Mesenchymal stem cell (in vitro differentiated cells and primary cell): ENCODE measurements at regions not wholly inside any gene's neighbourhood (a gene's known extent, or its start where the extent isn't known, plus 50 kb on each side); places are given as distances from the start of the nearest gene placed in this dataset.

Source experiments
- DNase-seq: peaks from one replicate; pipeline ENCODE4 v3.0.0-alpha.2; 2013
- H2AFZ ChIP-seq: one replicate; pipeline ENCODE4 v1.6.1; 2013; ENCODE audit warnings: low read depth, mild to moderate bottlenecking, control low read depth, inconsistent platforms, low read length, moderate library complexity
- H2AK5ac ChIP-seq: 2 replicates; pipeline ENCODE4 v1.6.1; 2013; ENCODE audit warnings: low read length, moderate library complexity, mild to moderate bottlenecking, inconsistent platforms; ENCODE audit not compliant: severe bottlenecking
- H2BK120ac ChIP-seq: one replicate; pipeline ENCODE4 v1.6.1; 2013; ENCODE audit warnings: low read depth, mild to moderate bottlenecking, inconsistent platforms, low read length, moderate library complexity
- H2BK12ac ChIP-seq, 2 experiments: one replicate each; pipeline ENCODE4 v1.6.1; 2013; ENCODE audit warnings: inconsistent platforms in 2 of 2, low read length in 2 of 2, mild to moderate bottlenecking in 2 of 2, moderate library complexity in 2 of 2, control low read depth in 1 of 2
- H2BK15ac ChIP-seq: one replicate; pipeline ENCODE4 v1.6.1; 2013; ENCODE audit warnings: mild to moderate bottlenecking, low read depth, inconsistent platforms; ENCODE audit not compliant: poor library complexity, severe bottlenecking
- H2BK5ac ChIP-seq: 2 replicates; pipeline ENCODE4 v1.6.1; 2013; ENCODE audit warnings: low read depth, mild to moderate bottlenecking, low read length, control low read depth, inconsistent platforms; ENCODE audit not compliant: poor library complexity, severe bottlenecking
- H3K14ac ChIP-seq, 2 experiments: one replicate each; pipeline ENCODE4 v1.6.1; 2013; ENCODE audit warnings: inconsistent platforms in 2 of 2, low read length in 2 of 2, control low read depth in 1 of 2, mild to moderate bottlenecking in 1 of 2, moderate library complexity in 1 of 2
- H3K18ac ChIP-seq, 2 experiments: one replicate each; pipeline ENCODE4 v1.6.1; 2013; ENCODE audit warnings: inconsistent platforms in 2 of 2, low read length in 2 of 2, control low read depth in 1 of 2, low read depth in 1 of 2, mild to moderate bottlenecking in 1 of 2
- H3K23ac ChIP-seq, 2 experiments: one replicate each; pipeline ENCODE4 v1.6.1; 2013; ENCODE audit warnings: inconsistent platforms in 2 of 2, low read length in 2 of 2, mild to moderate bottlenecking in 2 of 2, moderate library complexity in 2 of 2, control low read depth in 1 of 2
- H3K27ac ChIP-seq: 2 replicates; pipeline ENCODE4 v1.5.1; 2013; ENCODE audit warnings: mild to moderate bottlenecking, moderate library complexity, low read length, control low read depth, inconsistent platforms; ENCODE audit not compliant: poor library complexity, severe bottlenecking
- H3K27me3 ChIP-seq, 2 experiments: 2 replicates each; pipeline versions ENCODE4 v1.6.1 to v1.7.0; 2013; ENCODE audit warnings: low read length in 2 of 2, mild to moderate bottlenecking in 2 of 2, moderate library complexity in 2 of 2, control low read depth in 1 of 2, inconsistent platforms in 1 of 2; ENCODE audit not compliant: control insufficient read depth in 1 of 2, insufficient read depth in 1 of 2
- H3K36me3 ChIP-seq, 2 experiments: 2 replicates each; pipeline versions ENCODE4 v1.6.1 to v1.7.0; 2013; ENCODE audit warnings: low read length in 2 of 2, control low read depth in 1 of 2, inconsistent platforms in 1 of 2, low read depth in 1 of 2, mild to moderate bottlenecking in 1 of 2; ENCODE audit not compliant: insufficient read depth in 2 of 2, control insufficient read depth in 1 of 2
- H3K4ac ChIP-seq, 2 experiments: one replicate each; pipeline ENCODE4 v1.6.1; 2013; ENCODE audit warnings: inconsistent platforms in 2 of 2, low read length in 2 of 2, mild to moderate bottlenecking in 2 of 2, moderate library complexity in 2 of 2, control low read depth in 1 of 2, low read depth in 1 of 2
- H3K4me1 ChIP-seq: 2 replicates; pipeline ENCODE4 v1.6.1; 2013; ENCODE audit warnings: low read depth, low read length, control low read depth; ENCODE audit not compliant: control insufficient read depth, insufficient read depth
- H3K4me2 ChIP-seq: 2 replicates; pipeline ENCODE4 v1.6.1; 2013; ENCODE audit warnings: low read length, mild to moderate bottlenecking, inconsistent platforms; ENCODE audit not compliant: poor library complexity, severe bottlenecking
- H3K4me3 ChIP-seq, 2 experiments: 2 replicates each; pipeline versions ENCODE4 v1.5.1 to v1.7.0; 2013; ENCODE audit warnings: low read length in 2 of 2, mild to moderate bottlenecking in 2 of 2, control low read depth in 1 of 2, low read depth in 1 of 2; ENCODE audit not compliant: insufficient read depth in 1 of 2
- H3K79me1 ChIP-seq: replicated peaks from 2 replicates; pipeline ENCODE4 v1.6.1; 2013; ENCODE audit warnings: mild to moderate bottlenecking, control low read depth, low read length, inconsistent platforms; ENCODE audit not compliant: poor library complexity, severe bottlenecking
- H3K9ac ChIP-seq: 2 replicates; pipeline ENCODE4 v1.7.0; 2013; ENCODE audit warnings: mild to moderate bottlenecking, low read length, moderate library complexity
- H3K9me3 ChIP-seq: 2 replicates; pipeline ENCODE4 v1.7.0; 2013; ENCODE audit warnings: mild to moderate bottlenecking, low read length; ENCODE audit not compliant: control insufficient read depth
- H4K8ac ChIP-seq: one replicate; pipeline ENCODE4 v1.6.1; 2013; ENCODE audit warnings: inconsistent platforms, mild to moderate bottlenecking, low read length, moderate library complexity
- H4K91ac ChIP-seq: one replicate; pipeline ENCODE4 v1.6.1; 2013; ENCODE audit warnings: mild to moderate bottlenecking, low read length, inconsistent platforms
- WGBS: methylation state at CpG from one replicate; pipeline ENCODE4 v1.1.7; 2013; ENCODE audit warnings: mixed read lengths; 5-methylcytosine and 5-hydroxymethylcytosine counted together

- Histone ChIP-seq H3K9me3 (peaks cover 8% of the 10 kb centered on the region), H3K23ac (no peak overlapping the region), H3K14ac (no peak overlapping the region), H2BK15ac (no peak overlapping the region), H4K8ac (no peak overlapping the region), H3K27ac (no peak overlapping the region), H4K91ac (no peak overlapping the region), H2AFZ (no peak overlapping the region), H3K27me3 (no peaks in the 10 kb centered on the region), H2BK120ac (no peak overlapping the region), H2BK5ac (no peak overlapping the region), H2BK12ac (no peak overlapping the region), H3K4me1 (no peaks in the 10 kb centered on the region), H3K18ac (no peak overlapping the region), H3K4ac (no peak overlapping the region), H3K79me1 (no peaks in the 10 kb centered on the region), H3K36me3 (no peaks in the 10 kb centered on the region), H2AK5ac (no peak overlapping the region), H3K4me3 (no peak overlapping the region), H3K9ac (no peak overlapping the region), H3K4me2 (no peak overlapping the region)
- WGBS, result 82% methylated on average over 8 of the region's 8 CpGs
- DNase-seq, result no peak
These were observed 511.4 kb downstream of the AJAP1 start for GRCh38 chr1:5165762-5166161.

GRCh38 chr1:5164158-5164557 lies 509.7 kb downstream of the AJAP1 start:
- H2AK5ac ChIP-seq, result no peak overlapping the region
- no peak overlapping the region for H3K27ac ChIP-seq
- no peak overlapping the region for H3K9ac ChIP-seq
- no peaks in the 10 kb centered on the region for H3K36me3 ChIP-seq
- no peak overlapping the region for H2BK5ac ChIP-seq
- H3K18ac ChIP-seq, result no peak overlapping the region
- H2BK12ac ChIP-seq, result no peak overlapping the region
- H3K4me2 ChIP-seq, result no peak overlapping the region
- no peak overlapping the region for H4K91ac ChIP-seq
- H3K14ac ChIP-seq, result no peak overlapping the region
- no peak overlapping the region for H2BK120ac ChIP-seq
- H3K27me3 ChIP-seq, result no peaks in the 10 kb centered on the region
- 53% methylated on average over 4 of the region's 5 CpGs for WGBS
- no peaks in the 10 kb centered on the region for H3K79me1 ChIP-seq
- no peak overlapping the region for H2AFZ ChIP-seq
- no peak overlapping the region for H4K8ac ChIP-seq
- DNase-seq, result no peak
- H3K4me3 ChIP-seq, result no peak overlapping the region
- H3K4ac ChIP-seq, result no peak overlapping the region
- H3K4me1 ChIP-seq, result no peaks in the 10 kb centered on the region
- no peak overlapping the region for H3K23ac ChIP-seq
- peaks cover 8% of the 10 kb centered on the region for H3K9me3 ChIP-seq
- no peak overlapping the region for H2BK15ac ChIP-seq

GRCh38 chr1:5161372-5161771 lies 507.0 kb downstream of the AJAP1 start:
- WGBS, result 27% methylated on average over 3 of the region's 4 CpGs
- H3K14ac ChIP-seq, result no peak overlapping the region
- H2AK5ac ChIP-seq, result no peak overlapping the region
- no peak overlapping the region for H2BK5ac ChIP-seq
- H3K4me1 ChIP-seq, result no peaks in the 10 kb centered on the region
- H3K9ac ChIP-seq, result no peak overlapping the region
- H3K4ac ChIP-seq, result no peak overlapping the region
- H3K18ac ChIP-seq, result no peak overlapping the region
- H3K36me3 ChIP-seq, result no peaks in the 10 kb centered on the region
- H2BK12ac ChIP-seq, result no peak overlapping the region
- H2BK15ac ChIP-seq, result no peak overlapping the region
- H3K23ac ChIP-seq, result no peak overlapping the region
- H4K8ac ChIP-seq, result no peak overlapping the region
- no peak overlapping the region for H3K4me2 ChIP-seq
- H3K4me3 ChIP-seq, result no peak overlapping the region
- H3K9me3 ChIP-seq, result peaks cover 3% of the 10 kb centered on the region
- H2AFZ ChIP-seq, result no peak overlapping the region
- DNase-seq, result no peak
- H3K79me1 ChIP-seq, result no peaks in the 10 kb centered on the region
- no peak overlapping the region for H3K27ac ChIP-seq
- H4K91ac ChIP-seq, result no peak overlapping the region
- no peaks in the 10 kb centered on the region for H3K27me3 ChIP-seq
- no peak overlapping the region for H2BK120ac ChIP-seq

- Histone ChIP-seq H3K4me3 (no peak overlapping the region), H3K4me2 (no peak overlapping the region), H2BK5ac (no peak overlapping the region), H4K8ac (no peak overlapping the region), H3K18ac (no peak overlapping the region), H2BK15ac (no peak overlapping the region), H4K91ac (no peak overlapping the region), H3K36me3 (no peaks in the 10 kb centered on the region), H3K27ac (no peak overlapping the region), H3K27me3 (no peaks in the 10 kb centered on the region), H3K23ac (no peak overlapping the region), H2AFZ (no peak overlapping the region), H3K9ac (no peak overlapping the region), H3K79me1 (no peaks in the 10 kb centered on the region), H2BK12ac (no peak overlapping the region), H3K14ac (no peak overlapping the region), H3K9me3 (peaks cover 16% of the 10 kb centered on the region), H2BK120ac (no peak overlapping the region), H3K4me1 (no peaks in the 10 kb centered on the region), H3K4ac (no peak overlapping the region), H2AK5ac (no peak overlapping the region)
- WGBS, result 53% methylated on average over 4 of the region's 4 CpGs
- DNase-seq, result no peak
These were observed 502.8 kb downstream of the AJAP1 start for GRCh38 chr1:5157175-5157574.
